ENCODE measurements at regions not wholly inside any gene's neighbourhood (a gene's known extent, or its start where the extent isn't known, plus 50 kb on each side); places are given as distances from the start of the nearest gene placed in this dataset.
"Not testable (repeated sequence)": the region's sequence is repeated elsewhere in the genome, so short reads cannot be mapped to it uniquely, and the experiment has no call there.

DNA sequence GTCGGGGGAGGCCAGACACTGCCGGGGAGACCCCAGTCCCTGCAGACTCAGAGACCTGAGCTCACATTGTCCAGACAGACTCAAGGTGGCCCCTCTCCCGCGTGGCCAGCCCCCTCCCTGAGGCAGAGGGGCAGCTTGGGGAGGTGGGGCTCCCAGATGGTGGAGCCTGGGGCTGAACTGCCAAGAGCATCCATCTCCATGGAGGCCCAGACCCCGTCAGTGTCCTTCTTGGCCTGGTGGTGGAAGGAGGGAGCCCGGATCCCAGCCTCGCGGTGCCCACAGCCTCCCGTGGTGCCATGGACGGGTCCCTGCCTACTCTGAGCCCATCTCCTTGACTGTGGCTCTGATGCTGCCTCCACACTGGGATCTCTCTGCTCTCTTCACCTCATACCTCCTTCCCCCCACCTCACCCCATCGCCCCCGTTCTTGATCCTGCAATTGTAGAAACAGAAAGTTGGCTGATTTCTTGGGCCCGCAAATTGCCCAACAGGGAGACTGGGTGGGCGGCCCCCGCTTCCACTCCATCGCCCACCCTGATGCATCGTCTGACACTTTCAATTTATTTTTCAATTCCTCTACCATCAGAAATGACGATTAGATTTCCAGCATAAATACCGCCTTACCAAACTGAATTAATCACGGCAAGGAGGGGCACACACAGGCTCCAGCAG, 348.9 kb downstream of the MATN1 start:
- no peak for DNase-seq

DNA sequence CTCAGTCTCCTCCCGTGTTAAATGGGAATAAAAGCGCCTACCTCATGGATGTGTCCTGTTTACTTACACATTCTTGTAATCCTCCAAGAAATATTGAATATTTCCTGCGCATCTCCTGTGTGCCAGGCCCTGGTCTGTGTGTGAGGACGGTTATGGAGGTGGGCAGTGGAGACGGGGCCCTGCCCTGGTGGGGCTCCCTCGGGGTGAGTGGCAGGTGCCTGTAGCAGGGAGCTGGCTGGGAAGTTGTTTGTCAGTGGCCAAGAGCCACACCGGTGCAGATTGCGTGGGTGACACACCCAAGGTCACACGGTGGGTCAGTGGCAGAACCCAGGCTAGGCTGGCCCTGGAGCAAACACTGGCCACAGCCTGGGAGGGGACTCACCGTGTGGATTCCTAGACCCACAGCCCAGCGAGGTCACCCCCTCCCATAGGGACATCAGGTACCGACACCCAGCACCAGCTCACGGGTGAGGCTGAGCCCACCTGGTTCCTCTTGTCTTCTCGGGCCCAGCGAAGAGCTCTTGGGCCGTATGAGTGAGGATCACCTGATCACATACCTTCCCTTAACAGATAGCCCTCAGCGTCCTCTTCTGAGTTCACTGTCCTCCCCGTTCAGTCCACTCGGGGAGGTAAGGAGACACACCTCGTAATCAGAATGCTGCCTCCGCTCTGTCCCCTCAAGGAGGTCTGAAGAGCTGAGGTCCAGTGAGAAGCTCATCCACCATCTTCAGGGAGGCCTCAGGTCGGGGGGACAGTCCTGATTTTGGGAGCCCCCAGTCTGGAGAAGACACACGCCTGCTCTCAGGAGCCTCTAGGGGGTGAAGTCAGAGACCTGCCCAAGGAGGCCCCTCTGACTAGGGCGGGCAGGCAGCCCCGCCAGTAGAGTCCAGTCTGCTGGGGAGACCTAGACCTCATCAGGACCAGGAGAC, 349.6 kb downstream of the MATN1 start:
- DNase-seq = no peak

DNA sequence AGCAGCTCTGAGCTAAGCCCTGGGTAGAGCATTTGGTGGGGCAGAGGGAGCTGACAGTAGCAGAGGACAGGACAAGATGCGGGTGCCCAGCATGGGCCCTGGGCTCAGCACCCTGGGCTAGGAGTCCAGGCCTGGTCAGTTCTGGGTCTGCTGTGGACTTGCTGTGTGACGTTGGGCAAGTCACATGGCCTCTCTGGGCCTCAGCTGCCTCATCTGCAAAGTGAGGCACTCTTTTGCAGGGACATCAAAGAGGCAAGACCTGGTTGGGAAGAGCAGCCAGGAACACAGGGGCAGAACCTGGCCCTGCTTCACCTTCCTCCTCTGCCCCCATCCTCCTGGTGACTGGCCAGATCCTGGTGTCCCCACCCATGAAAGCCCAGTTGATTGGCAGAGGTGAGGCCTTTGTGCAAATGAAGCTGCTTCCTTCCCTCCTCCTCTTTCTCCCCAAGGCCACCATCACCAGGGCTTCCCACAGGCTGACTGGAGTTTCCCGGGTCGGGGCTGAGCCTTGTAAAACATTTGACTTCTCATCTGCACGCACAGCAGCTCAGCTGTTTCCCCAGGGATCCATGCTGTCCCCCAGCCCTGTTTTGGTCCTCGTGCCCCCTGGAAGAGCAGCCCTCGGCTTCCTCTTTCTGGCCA, 350.5 kb downstream of the MATN1 start:
- DNase-seq = no peak

DNA sequence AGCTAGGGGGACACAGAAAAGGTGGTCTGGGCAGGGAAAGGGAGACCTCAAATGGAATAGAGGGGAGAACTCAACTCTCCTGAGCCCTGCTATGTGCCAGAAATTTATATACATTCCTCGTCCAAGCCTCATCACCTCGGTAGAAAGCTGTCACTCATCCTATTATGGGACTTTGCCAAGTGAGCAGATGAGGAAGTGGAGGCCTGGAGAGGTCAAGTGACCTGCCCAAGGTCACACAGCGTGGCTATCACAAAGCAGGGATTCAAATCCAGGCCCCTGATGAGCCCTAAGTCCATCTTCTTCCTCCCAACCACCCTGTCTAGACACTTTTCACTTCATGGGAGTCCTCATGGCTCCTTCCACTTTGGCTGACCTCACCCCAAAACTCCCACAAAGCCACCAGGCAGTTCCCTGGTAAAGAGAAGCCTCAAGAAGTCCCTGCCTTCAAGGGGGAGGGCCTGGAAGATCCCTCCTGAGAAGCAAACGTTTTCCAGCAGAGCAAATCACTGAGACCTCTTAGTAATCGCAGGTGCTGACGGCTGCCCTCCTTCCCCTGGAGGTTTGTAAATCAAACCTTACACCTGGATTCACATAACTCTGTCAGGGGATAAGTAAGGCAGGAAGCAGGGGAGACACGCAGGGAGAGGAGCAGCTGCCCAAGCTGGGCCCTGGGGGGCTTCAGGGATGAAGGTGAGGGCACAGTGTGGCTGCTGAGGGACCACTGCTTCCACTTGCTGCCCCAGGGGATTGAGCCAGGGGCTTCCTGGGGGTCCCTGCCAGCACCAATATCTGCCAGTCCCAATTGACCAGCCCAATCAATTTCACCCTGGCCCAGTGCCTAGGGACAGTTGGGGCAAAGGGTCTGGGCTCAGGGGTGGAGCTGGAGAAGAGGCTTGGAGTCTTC, 351.2 kb downstream of the MATN1 start:
- DNase-seq = no peak

DNA sequence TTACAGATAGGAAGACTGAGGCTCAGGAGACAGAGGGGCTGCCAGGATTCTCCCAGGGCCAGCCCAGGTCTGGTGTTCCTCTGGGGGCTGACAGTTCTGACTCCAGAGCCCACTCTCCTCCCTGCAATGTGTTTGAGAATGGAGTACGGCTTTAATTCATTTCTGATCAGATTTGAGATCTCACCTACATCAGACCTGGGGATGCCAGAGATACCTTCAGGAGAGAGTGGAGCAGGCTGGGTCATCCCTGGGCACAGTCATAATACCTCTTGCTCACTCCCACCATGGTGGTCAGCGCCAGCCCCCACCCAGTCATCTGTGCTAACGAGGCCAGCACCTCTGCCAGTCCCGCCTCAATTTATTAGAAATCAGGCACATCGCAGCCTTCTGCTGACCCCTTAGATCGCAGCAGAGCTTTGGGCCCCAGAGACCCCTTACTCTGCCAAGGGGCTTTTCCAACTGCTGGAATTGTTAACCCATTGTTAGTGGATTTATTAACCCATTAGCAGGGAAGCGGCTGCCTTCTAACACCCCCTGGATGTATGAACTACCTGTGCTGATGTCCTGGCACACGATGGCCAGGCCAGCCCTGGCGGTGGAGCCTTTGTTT, 352.1 kb downstream of the MATN1 start:
- DNase-seq = no peak

DNA sequence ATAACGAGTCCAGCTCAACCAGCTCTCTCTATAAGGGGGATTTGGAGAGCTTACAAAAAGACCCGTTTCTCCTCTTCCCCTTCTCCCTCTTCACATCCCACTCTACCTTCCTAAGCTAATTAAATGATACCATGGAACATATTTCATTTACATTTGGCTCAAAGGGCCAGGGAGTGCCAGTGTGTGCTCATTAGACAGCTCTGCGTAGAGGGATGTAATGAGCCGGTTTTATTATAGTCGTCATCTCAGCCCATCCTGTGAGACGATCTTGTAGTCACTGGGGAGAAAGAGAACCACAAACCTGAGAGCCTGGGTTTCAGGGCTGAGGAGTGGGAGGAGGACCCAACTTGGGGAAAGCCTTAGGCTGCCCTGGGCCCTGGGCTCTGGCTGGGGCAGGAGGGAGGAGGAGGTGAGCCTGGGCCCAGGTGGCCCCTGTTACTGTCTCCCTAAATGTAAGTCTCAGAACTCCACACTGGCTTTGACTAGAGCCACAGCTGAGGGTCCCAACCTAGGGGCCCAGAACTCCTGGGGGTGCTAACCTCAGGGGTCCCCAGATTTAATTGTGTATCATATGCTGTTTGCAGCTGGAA, 354.6 kb downstream of the MATN1 start:
- DNase-seq = no peak

DNA sequence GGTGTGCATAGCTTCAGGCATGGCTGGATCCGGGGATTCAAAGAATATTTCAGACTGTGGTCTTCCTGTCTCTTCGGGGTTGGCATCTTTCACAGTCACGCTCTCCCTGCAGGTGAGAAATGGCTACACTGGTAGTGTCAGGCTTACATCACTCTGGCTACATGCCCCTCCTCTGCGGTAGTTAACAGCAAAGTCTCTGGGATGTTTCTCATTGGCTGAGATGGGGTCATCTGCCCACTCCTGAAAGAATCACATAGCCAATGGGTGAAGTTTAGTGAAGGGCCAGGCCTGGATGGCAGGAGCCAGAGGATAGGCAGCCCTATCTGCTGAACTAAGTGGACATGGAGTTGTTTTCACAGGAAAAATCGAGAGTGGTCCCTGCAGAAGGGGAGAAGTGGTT, 356.5 kb downstream of the MATN1 start:
- no peak for DNase-seq

DNA sequence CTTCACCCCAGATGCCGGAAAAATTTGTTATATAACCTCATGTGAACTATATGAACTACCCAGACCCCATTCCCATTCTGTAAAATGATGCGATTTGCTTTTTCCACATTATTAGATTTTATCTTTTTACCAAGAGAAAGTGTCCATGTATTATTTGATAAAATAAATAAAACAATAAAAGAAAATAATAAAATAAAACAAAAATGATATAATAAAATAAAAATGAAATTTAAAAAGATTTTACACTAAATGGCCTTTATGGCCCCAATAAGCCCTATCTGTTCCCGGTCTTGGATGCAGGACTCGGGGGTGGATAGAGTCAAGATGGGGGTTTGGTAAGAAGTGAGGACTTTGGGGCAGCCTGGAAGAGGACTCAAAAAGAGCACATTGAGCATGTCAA, 357.2 kb downstream of the MATN1 start:
- DNase-seq = no peak

DNA sequence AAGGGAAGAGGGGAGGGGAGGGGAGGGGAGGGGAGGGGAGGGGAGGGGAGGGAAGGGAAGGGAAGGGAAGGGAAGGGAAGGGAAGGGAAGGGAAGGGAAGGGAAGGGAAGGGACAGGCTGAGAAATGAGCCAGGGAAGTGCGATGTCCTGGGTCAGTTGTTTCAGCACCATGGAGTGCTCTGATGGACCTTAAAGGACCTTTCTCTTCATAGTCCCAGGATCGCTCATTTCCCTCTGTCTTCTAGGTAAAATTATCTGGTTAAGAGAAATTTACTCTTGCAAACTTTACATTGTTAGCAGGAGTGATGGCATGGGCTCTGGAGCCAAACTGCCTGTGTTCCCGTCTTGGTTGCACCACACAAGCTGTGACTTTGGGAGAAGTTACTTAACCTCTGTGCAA, 357.8 kb downstream of the MATN1 start:
- no peak for DNase-seq

DNA sequence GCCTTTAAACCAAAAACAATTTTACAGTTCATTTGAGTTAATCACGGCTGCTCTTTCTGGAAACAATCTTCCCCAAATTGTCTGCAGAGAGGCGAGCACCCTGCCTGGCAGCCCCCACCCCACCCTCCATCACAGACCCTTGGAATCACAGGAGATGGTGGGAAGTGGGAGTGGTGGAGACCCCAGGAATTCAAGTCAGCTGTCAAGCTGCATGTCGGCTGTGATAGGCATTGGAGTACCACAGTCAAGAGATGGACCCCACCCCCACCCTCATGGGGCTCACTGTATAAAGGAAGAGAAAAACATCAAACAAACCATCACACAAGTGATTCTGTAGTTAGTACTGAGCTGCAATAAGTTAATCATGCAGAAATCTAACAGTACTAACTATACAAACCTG, 360.4 kb downstream of the MATN1 start:
- no peak for DNase-seq

DNA sequence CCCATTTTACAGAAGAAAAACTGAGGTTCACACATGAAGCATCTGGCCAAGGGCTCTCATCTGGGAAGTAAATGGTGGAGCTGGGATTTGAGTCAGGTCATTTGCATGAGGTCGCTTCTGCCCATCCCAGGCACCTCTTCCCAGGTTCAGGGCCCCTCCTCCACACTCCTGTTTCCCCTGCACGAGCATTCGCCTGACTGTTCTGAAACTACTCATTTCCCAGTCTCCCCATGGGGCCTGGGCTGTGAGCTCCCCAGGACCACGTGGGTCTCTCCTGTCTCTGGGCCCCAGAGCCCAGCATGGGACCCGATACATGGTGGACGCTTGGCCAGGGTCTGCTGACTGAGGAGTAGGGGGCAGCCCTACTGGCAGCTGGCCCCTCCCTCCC, 360.8 kb downstream of the MATN1 start:
- no peak for DNase-seq

DNA sequence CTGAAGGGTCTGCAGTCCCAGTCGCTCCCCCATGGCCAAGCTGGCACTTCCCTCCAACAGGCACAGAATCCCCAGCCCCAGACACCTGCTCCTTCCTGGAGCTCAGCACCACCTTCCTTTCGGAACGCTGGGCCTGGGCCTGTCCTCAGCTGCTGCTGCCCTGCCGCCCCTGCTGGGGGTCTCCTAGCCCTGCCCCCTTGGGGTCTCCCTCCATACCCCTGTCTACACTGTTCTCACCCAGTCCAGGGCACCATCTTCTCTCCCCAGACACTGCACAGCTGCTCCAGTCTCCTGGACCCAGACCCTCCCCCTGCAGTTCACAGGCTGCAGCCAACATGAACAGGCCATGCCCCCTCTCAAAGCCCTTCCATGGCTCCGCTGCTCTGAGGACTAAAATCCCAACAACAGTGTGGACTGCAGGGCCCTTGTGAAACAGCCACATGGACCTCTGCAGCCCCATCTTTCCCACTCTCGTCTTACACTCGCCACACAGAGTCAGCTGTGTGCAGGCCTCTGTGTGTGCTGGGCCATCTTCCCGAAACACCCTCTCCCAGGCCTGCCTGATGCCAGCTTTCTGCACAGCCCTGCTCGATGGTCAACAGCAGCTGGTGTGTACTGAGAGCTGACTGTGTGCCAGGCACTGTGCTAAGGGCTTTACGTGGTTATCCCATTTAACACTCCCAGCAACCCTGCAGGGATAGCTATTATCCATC, 361.3 kb downstream of the MATN1 start:
- not testable (repeated sequence) for DNase-seq

DNA sequence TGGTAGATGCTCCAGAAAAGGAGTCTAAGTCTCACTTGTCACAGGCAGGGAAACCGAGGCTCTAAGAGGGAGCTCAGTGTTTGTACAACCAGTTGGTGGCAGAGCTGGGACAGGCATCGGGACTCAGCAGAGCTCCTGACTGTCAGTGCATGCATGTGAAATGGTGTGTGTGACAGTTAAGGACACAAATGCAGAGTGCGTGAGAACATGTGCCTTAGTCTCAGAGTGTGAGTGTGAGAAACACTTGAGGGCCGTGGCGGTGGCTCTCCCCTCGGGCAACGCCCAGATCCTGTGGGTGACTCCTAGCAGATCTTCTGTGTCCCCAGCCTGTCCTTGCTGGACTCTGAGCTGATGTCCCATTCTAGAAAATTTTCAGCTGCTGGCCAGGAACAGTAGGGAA, 362.6 kb downstream of the MATN1 start:
- no peak for DNase-seq

DNA sequence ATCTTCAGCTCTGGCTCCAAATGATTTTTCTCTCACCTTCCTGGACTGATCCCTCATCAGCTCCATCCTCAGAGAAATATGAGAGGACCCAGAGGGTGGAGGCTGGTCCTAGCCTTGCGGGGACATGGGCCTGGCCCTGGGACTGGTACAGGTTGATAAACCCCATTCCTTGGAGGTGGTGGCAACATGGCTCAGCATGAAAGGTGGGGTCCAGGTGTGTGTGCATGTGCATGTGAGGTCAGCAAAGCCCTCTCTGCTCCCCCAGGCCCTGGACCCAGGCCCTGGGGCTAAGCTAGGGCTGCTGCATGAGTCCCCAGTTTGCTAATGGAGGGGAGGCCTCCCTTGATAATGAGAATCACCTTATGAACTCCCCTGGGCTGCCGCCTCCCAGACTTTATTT, 363.1 kb downstream of the MATN1 start:
- DNase-seq = no peak

DNA sequence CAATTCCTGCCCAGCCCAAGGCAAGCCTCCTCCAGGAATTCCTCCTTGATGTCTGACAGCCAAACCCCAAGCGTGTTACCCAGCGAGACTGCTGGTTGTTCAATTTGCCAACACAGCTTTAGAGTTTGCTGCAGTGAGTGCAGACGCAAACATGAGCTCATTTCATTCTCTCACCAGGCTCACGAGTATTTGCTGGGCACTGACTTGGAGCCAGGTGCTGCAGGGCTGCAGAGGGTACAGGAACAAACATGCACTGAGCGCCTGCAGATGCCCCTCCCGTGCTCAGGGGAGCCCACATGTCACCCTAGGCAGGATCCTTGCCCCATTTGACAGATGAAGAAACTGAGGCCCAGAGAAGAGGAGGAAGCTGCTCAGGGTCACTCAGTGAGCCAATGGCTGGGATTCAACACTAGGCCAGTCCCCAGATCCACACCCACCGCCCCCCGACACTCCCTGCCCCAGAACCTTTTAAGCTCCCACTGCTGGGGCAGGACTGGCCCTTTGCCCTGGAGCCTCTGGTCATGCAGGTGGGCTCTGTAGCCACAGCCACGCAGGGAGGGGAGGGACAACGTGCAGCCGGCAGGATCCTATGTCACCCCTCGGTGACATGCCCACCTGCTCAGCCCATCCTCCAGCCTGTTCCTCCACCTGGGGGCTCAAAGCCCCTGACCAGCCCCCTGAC, 363.7 kb downstream of the MATN1 start:
- no peak for DNase-seq

DNA sequence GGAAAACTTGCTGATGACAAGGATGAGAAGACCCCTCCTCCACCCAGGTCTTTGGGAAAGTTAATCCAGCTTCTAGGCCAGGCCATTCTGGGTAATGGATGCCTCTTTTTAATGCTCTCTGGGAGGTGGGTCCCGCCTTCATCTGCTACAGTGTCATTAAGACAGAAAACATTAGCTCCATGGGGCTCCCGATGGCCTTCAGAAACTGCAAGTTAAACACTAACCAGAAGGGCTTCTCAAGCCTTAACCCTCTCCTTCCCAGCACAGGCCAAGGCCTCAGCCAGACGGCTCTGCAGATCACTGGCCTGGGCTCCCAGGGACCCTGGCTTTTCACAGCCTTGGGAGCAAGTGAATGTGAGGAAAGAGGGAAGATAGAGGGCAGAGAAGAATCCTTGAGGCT, 364.9 kb downstream of the MATN1 start:
- no peak for DNase-seq

DNA sequence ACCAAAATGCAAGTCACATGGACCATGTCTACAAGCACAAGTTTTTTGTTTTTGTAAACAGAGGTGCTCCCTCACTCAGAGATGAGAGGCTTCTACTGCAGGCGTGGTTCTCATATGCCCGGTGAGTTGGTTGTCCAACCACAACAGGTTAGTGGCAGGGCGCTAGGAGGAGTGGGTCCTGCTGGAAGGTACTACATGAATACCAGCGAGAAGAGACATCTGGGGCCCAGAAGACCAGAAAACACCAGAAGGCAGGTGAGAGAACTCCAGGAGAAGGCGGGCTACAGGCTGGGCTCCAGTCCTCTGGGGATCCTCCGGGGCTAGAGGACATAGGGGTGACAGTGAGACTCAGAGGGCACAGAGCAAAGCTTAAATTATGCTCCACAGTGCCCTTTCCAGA, 366.5 kb downstream of the MATN1 start:
- no peak for DNase-seq

DNA sequence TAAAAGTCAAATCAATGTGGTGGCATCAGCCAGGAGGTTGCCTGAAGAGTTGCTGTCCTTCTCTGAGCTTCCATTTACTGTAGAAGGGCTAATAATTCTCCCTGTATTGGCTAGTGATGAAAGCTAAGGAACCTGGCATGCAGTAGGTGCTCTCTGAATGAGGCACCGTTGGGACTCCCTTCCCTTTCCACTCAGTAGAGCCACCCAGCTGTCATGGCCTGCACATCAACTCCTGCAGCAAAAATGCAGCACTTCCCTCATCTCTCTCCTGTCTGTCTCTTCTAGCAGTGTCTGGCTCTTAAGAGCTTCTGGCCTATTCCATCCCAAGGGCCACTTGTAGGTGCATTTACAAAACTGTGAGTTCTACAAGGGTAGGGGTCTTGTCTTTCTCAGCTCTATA, 369.0 kb downstream of the MATN1 start:
- no peak for DNase-seq

DNA sequence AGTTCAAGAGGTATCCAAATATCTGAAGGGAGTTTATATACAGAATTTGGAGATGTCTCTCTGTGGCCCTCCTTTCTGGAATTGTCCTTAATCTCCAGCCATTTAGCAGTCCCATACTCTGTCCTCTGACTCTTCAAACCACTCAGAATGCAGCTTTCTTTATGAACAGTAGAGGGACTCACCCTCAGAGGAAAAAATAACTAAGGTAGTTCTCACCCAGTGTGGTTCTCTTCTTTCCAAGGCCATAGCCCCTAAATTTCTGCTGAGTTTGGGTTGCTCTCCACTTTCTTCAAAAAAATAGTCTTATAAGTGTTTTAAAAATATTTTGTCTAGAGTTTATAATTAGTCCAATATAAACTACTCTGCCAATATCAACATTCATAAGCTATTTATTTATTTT, 369.7 kb downstream of the MATN1 start:
- no peak for DNase-seq

DNA sequence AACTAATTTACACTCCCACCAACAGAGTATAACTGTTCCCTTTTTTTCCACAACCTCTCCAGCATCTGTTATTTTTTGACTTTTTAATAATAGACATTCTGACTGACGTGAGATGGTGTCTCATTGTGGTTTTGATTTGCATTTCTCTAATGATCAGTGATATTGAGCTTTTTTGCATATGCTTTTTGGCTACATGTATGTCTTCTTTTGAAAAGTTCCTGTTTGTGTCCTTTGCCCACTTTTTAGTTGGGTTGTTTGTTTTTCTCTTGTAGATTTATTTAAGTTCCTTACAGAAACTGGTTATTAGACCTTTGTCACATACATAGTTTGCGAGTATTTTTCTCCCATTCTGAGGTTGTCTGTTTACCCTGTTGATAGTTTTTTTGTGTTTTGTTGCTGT, 375.2 kb downstream of the MATN1 start:
- no peak for DNase-seq

Data from NCI-H524 treated with DMSO at 0.1 percent for 48 hours (cell line).